DND-41 (cell line): ENCODE measurements at regions not wholly inside any gene's neighbourhood (a gene's known extent, or its start where the extent isn't known, plus 50 kb on each side); places are given as distances from the start of the nearest gene placed in this dataset.

ENCODE experiments used
- CTCF ChIP-seq: IDR thresholded peaks from 2 replicates; pipeline ENCODE4 v1.5.1; 2012; ENCODE audit warnings: borderline replicate concordance, low read length, moderate library complexity, mild to moderate bottlenecking; ENCODE audit not compliant: poor library complexity, severe bottlenecking; ENCODE audit errors: extremely low read depth
- EZH2 ChIP-seq: IDR thresholded peaks from 3 replicates; pipeline ENCODE4 v1.6.1; 2012; ENCODE audit warnings: borderline replicate concordance, low read depth, mild to moderate bottlenecking, moderate library complexity, low read length, inconsistent platforms; ENCODE audit not compliant: severe bottlenecking

DNA sequence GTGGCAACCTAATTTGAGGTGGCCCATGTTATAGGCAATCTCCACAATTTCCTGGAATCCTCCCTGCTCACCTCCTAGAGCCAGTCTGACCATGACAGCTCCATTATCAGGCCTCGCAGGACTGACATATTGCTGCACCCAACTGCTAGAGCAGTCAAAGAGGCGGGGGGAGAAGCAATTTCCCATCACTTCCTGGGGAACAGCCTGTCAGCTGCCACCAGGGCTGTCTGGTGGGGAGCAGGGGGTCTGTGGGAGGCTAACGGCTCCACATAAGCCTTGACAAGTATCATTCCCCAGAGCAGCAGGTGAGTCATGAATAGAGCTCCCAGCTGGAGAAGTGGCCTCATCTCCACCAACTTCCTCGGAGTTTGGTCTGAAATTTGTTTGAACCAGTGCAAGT, 322.9 kb downstream of the MATN1 start:
- TF ChIP-seq CTCF = no peak
- TF ChIP-seq EZH2 = no peak
